Upper lobe of left lung (tissue), 6 donors: ENCODE measurements at regions not wholly inside any gene's neighbourhood (a gene's known extent, or its start where the extent isn't known, plus 50 kb on each side); places are given as distances from the start of the nearest gene placed in this dataset.
"Not testable (repeated sequence)": the region's sequence is repeated elsewhere in the genome, so short reads cannot be mapped to it uniquely, and the experiment has no call there.

Experiments used
- ATAC-seq, 2 donors: fragments of 200-7000 bp; cut with Tn5 transposase; one replicate each; pipeline ENCODE4 v1.9.1; 2022; ENCODE audit warnings: mild to moderate bottlenecking in 2 of 2, moderate library complexity in 2 of 2; ENCODE audit not compliant: low FRiP score in 2 of 2
- DNase-seq, 2 donors: peaks; one replicate each; pipeline ENCODE4 v3.0.0-alpha.2; 2019 to 2020
- H3K27ac ChIP-seq, 4 donors: fragments of 200-600 bp; sonication (generic); one replicate each; pipeline ENCODE4 v1.5.1; 2016 to 2019
- H3K27me3 ChIP-seq, 4 donors: fragments of 200-600 bp; sonication (generic); one replicate each; pipeline ENCODE4 v1.5.1; 2017 to 2019
- H3K36me3 ChIP-seq, 4 donors: fragments of 200-600 bp; sonication (generic); one replicate each; pipeline ENCODE4 v1.5.1; 2016 to 2019
- H3K4me1 ChIP-seq, 4 donors: fragments of 200-600 bp; sonication (generic); one replicate each; pipeline ENCODE4 v1.5.1; 2018 to 2019
- H3K4me3 ChIP-seq, 4 donors: fragments of 200-600 bp; sonication (generic); one replicate each; pipeline ENCODE4 v1.5.1; 2017 to 2019; ENCODE audit warnings: mild to moderate bottlenecking in 2 of 4, moderate library complexity in 1 of 4
- H3K9me3 ChIP-seq, 4 donors: fragments of 200-600 bp; sonication (generic); one replicate each; pipeline ENCODE4 v1.5.1; 2018 to 2019
- EP300 ChIP-seq, 4 donors: sonication (generic); formaldehyde crosslinking; IDR thresholded peaks; one replicate each; pipeline ENCODE4 v1.5.1; 2017; ENCODE audit warnings: antibody characterized with exemption in 4 of 4, control low read depth in 2 of 4
- POLR2A ChIP-seq, 4 donors: fragments of 450-650 bp; IDR thresholded peaks; one replicate each; pipeline ENCODE4 v1.5.1; 2016 to 2017; ENCODE audit warnings: antibody characterized with exemption in 4 of 4, mild to moderate bottlenecking in 2 of 4
- POLR2AphosphoS5 ChIP-seq, 2 donors: sonication (generic); formaldehyde crosslinking; IDR thresholded peaks; one replicate each; pipeline ENCODE4 v1.5.1; 2017; ENCODE audit warnings: antibody characterized with exemption in 2 of 2
- WGBS, 2 donors: methylation state at CpG; one replicate each; pipeline ENCODE4 v1.1.5; 2017 to 2018; 5-methylcytosine and 5-hydroxymethylcytosine counted together
- TF ChIP-seq, protein P1 (sequence below), 6 experiments: fragments of 450-650 bp in 4 of 6; fragments of 200-600 bp in 2 of 6; sonication (generic) in 2 of 6; IDR thresholded peaks; one replicate each; pipeline ENCODE4 v1.5.1; 2016 to 2019; ENCODE audit warnings: antibody characterized with exemption in 6 of 6
- donor health status: DM: no; HTN: no; CAD: no; lungs with moderate emphysema.
- donor health status: DM: no; HTN: yes; CAD: no; lungs with severe emphysema.

DNA sequence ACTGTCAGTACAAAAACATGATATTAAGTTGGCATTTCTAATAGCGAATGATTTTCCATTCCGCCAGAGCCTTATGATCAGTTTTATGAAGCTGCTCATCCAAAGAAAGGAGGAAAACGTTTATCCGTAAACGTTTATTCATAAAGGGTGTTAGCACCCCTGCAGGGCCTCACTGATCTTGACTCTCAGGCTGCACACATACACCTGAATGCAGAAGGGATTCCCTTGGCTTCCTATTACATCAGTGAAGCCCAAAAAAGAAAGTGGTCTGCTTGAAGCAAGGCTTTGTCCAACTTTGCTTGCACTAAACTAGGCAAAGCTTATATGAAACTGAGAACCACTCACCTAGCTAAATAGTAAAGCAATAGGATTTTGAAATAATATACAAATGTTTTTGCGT, 659.5 kb upstream of the CADM2 start:
- no peak for ATAC-seq
- TF ChIP-seq POLR2A (IDR thresholded peaks at IDR 0.05) (no peak), EP300 (IDR thresholded peaks at IDR 0.05) (no peak), POLR2AphosphoS5 (IDR thresholded peaks at IDR 0.05) (no peak)
- TF ChIP-seq, protein P1, sequence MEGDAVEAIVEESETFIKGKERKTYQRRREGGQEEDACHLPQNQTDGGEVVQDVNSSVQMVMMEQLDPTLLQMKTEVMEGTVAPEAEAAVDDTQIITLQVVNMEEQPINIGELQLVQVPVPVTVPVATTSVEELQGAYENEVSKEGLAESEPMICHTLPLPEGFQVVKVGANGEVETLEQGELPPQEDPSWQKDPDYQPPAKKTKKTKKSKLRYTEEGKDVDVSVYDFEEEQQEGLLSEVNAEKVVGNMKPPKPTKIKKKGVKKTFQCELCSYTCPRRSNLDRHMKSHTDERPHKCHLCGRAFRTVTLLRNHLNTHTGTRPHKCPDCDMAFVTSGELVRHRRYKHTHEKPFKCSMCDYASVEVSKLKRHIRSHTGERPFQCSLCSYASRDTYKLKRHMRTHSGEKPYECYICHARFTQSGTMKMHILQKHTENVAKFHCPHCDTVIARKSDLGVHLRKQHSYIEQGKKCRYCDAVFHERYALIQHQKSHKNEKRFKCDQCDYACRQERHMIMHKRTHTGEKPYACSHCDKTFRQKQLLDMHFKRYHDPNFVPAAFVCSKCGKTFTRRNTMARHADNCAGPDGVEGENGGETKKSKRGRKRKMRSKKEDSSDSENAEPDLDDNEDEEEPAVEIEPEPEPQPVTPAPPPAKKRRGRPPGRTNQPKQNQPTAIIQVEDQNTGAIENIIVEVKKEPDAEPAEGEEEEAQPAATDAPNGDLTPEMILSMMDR (IDR thresholded peaks at IDR 0.05) = no peak
- H3K36me3 ChIP-seq = no peaks in the 10 kb centered on the region
- no peak overlapping the region for H3K4me3 ChIP-seq
- no peak overlapping the region for H3K27ac ChIP-seq
- H3K9me3 ChIP-seq = no peaks in the 10 kb centered on the region
- 57 to 59% methylated on average over 6 of the region's 6 CpGs for WGBS, 2 donors
- H3K4me1 ChIP-seq = no peaks in the 10 kb centered on the region
- no peak for DNase-seq
- no peaks in the 10 kb centered on the region for H3K27me3 ChIP-seq

DNA sequence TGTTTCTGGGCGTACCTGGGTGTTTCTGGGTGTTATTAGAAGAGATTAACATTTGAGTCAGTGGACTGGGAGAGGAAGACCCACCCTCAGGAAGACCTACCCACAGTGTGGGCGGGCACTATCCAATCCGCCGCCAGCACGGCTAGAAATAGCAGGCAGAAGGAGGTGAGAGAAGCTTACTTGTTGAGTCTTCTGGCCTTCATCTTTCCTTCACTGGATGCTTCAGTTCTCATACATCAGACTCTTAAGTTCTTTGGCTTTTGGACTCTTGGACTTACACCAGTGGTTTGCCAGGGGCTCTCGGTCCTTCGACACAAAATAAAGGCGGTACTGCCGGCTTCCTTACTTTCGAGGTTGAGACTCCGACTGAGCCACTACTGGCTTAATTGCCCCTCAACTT, 654.6 kb upstream of the CADM2 start:
- WGBS, 2 donors = 93 to 95% methylated on average over 11 of the region's 11 CpGs
- Histone ChIP-seq H3K4me3 (no peak overlapping the region), H3K36me3 (no peaks in the 10 kb centered on the region), H3K27me3 (no peaks in the 10 kb centered on the region), H3K27ac (no peak overlapping the region), H3K4me1 (no peaks in the 10 kb centered on the region), H3K9me3 (no peaks in the 10 kb centered on the region)
- ATAC-seq (no peak), DNase-seq (no peak)
- TF ChIP-seq EP300 (IDR thresholded peaks at IDR 0.05) (no peak), POLR2AphosphoS5 (IDR thresholded peaks at IDR 0.05) (no peak), POLR2A (IDR thresholded peaks at IDR 0.05) (no peak)
- TF ChIP-seq, protein P1 (IDR thresholded peaks at IDR 0.05) = no peak

DNA sequence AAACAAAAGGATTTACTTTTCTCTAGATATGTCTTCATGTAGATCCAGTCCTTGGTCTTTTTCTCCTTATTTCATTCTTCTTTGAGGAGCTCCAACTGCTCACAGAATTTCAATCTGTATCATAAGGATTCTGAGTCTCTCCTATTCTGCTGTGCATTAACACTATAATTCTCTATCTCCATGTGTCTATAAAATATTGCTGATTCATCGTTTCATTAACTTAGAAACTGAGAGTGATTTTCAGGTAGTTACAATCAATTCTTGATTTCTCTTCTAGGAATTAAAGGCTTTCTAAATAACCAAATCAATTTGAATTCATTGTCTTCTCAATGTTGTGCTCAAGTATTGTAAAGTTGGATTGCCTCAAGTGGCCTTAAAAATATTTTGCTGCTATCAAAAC, 651.5 kb upstream of the CADM2 start:
- TF ChIP-seq, protein P1 (IDR thresholded peaks at IDR 0.05) = no peak
- TF ChIP-seq EP300 (IDR thresholded peaks at IDR 0.05) (no peak), POLR2AphosphoS5 (IDR thresholded peaks at IDR 0.05) (no peak), POLR2A (IDR thresholded peaks at IDR 0.05) (no peak)
- Histone ChIP-seq H3K9me3 (no peaks in the 10 kb centered on the region), H3K4me1 (no peaks in the 10 kb centered on the region), H3K27ac (no peak overlapping the region), H3K27me3 (no peaks in the 10 kb centered on the region), H3K36me3 (no peaks in the 10 kb centered on the region), H3K4me3 (no peak overlapping the region)
- no peak for ATAC-seq
- DNase-seq = no peak
- WGBS, 2 donors = 86 to 89% methylated on average over 1 of the region's 1 CpG

DNA sequence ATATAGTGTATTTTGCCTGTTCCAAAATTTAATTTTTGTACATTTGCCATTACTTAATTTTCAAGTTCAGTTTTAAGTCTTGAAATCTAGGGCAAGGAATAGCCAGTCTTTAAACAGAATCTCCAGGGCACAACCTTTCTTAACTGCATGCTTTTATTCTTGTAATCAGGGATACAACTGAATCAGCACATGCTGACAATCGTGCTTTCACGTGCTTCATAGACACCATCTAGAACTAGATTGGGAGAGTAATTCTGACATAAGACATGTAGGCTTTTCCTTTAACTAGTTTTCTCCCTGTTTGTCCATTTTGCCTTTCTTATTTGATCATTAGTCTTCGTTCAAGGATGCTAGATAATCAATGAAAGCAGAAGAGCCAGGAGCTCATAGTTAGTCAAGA, 650.4 kb upstream of the CADM2 start:
- DNase-seq = no peak
- Histone ChIP-seq H3K36me3 (no peaks in the 10 kb centered on the region), H3K9me3 (no peaks in the 10 kb centered on the region), H3K27me3 (no peaks in the 10 kb centered on the region), H3K27ac (no peak overlapping the region), H3K4me3 (no peak overlapping the region), H3K4me1 (no peaks in the 10 kb centered on the region)
- no peak for ATAC-seq
- TF ChIP-seq POLR2A (IDR thresholded peaks at IDR 0.05) (no peak), EP300 (IDR thresholded peaks at IDR 0.05) (no peak), POLR2AphosphoS5 (IDR thresholded peaks at IDR 0.05) (no peak)
- TF ChIP-seq, protein P1 (IDR thresholded peaks at IDR 0.05) = no peak
- 57 to 63% methylated on average over 3 of the region's 3 CpGs for WGBS, 2 donors

DNA sequence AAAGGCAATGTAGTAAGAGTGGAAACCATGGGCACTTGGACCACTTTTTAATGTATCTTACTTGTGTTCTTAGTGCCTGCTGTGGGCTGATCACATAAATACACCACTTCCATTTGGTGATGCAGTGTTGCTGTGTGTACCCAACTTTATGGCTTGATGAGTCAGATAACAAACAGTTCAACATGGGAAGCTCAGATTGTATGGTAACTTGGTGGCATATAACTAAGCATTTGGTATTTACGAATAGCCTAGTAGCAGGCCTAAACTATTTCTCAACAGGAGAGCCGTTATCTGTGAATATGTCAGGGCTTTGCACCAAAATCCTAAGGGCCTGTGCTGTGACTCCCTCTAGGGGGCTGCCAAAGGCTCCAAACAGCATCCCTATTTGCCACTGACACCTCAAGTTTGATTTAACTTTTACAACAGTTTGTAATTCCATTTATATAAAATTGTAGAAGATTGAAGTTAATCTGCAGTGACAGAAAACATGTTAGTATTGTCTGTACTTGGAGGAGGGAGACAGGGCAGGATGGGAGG, 640.4 kb upstream of the CADM2 start:
- no peak for TF ChIP-seq POLR2AphosphoS5 (IDR thresholded peaks at IDR 0.05)
- TF ChIP-seq EP300 (IDR thresholded peaks at IDR 0.05) = no peak
- TF ChIP-seq, protein P1 (IDR thresholded peaks at IDR 0.05) = no peak
- no peak for TF ChIP-seq POLR2A (IDR thresholded peaks at IDR 0.05)
- Histone ChIP-seq H3K36me3 (no peaks in the 10 kb centered on the region), H3K4me1 (no peaks in the 10 kb centered on the region), H3K27me3 (no peaks in the 10 kb centered on the region), H3K27ac (no peak overlapping the region), H3K9me3 (no peaks in the 10 kb centered on the region), H3K4me3 (no peak overlapping the region)
- no peak for ATAC-seq
- DNase-seq = no peak
- WGBS, 2 donors = 45 to 53% methylated on average over 2 of the region's 2 CpGs

DNA sequence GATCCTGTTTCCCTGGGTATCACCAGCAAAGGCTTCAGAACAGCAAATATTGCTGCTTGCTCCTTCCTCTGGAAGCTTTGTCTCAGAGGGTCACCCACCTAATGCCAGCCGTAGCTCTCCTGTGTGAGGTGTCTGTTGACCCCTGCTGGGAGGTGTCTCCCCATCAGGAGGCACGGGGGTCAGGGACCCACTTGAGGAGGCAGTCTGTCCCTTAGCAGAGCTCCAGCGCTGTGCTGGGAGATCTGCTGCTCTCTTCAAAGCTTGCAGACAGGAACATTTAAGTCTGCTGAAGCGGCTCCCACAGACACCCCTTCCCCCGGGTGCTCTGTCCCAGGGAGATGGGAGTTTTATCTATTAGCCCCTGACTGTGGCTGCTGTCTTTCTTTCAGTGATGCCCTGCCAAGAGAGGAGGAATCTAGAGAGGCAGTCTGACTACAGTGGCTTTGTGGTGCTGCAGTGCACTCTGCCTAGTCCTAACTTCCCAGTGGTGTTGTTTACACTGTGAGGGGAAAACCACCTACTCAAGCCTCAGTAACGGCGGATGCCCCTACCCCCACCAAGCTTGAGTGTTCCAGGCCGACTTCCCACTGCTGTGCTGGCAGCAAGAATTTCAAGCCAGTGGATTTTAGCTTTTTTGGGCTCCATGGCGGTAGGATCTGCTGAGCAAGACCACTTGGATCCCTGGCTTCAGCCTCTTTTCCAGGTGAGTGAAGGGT, 593.1 kb upstream of the CADM2 start:
- H3K4me1 ChIP-seq = not testable (repeated sequence)

More for the DNA sequence above, 593.1 kb upstream of the CADM2 start:
- H3K9me3 ChIP-seq, H3K4me3 ChIP-seq, H3K36me3 ChIP-seq, ATAC-seq, H3K27me3 ChIP-seq, DNase-seq, H3K27ac ChIP-seq: not testable (repeated sequence)
- 69 to 70% methylated on average over 6 to 9 of the region's 9 CpGs for WGBS, 2 donors
